ENCODE measurements at regions not wholly inside any gene's neighbourhood (a gene's known extent, or its start where the extent isn't known, plus 50 kb on each side); places are given as distances from the start of the nearest gene placed in this dataset.
A peak's percentile ranks its signal among the peaks of the same experiment; 100 is the strongest.

- DNase-seq, result no peak
Measured at GRCh38 chrX:11953615-11954014, 184.7 kb upstream of the FRMPD4 start.

GRCh38 chrX:11954176-11954575 is 184.1 kb upstream of the FRMPD4 start:
- no peak for DNase-seq

GRCh38 chrX:11960031-11960430 is 178.2 kb upstream of the FRMPD4 start:
- DNase-seq, result no peak

- DNase-seq, result no peak
Measured at GRCh38 chrX:11965436-11965835, 172.8 kb upstream of the FRMPD4 start.

GRCh38 chrX:11967986-11968869 is 170.0 kb upstream of the FRMPD4 start:
- DNase-seq, result no peak

- no peak for DNase-seq
Measured at GRCh38 chrX:11968991-11969390, 169.3 kb upstream of the FRMPD4 start.

- DNase-seq, result no peak
Measured at GRCh38 chrX:11970578-11971359, 167.5 kb upstream of the FRMPD4 start.

GRCh38 chrX:11976663-11977062 is 161.6 kb upstream of the FRMPD4 start:
- DNase-seq, result no peak

- no peak for DNase-seq
Measured at GRCh38 chrX:11992271-11992670, 146.0 kb upstream of the FRMPD4 start.

GRCh38 chrX:11995146-11995545 is 143.1 kb upstream of the FRMPD4 start:
- DNase-seq, result no peak

- DNase-seq, result no peak
Measured at GRCh38 chrX:11996810-11997209, 141.5 kb upstream of the FRMPD4 start.

GRCh38 chrX:11998944-11999343 is 139.3 kb upstream of the FRMPD4 start:
- DNase-seq, result no peak

- no peak for DNase-seq
Measured at GRCh38 chrX:12002876-12003275, 135.4 kb upstream of the FRMPD4 start.

GRCh38 chrX:12007881-12008280 is 130.4 kb upstream of the FRMPD4 start:
- peak in 1 of 2 experiments; percentile 17 for DNase-seq

- no peak for DNase-seq
Measured at GRCh38 chrX:12010436-12010835, 127.8 kb upstream of the FRMPD4 start.

- DNase-seq, result no peak
Measured at GRCh38 chrX:12011075-12011474, 127.2 kb upstream of the FRMPD4 start.

GRCh38 chrX:12013211-12013618 is 125.1 kb upstream of the FRMPD4 start:
- no peak for DNase-seq

GRCh38 chrX:12021698-12022097 is 116.6 kb upstream of the FRMPD4 start:
- DNase-seq, result no peak

- no peak for DNase-seq
Measured at GRCh38 chrX:12026481-12026880, 111.8 kb upstream of the FRMPD4 start.

GRCh38 chrX:12032082-12032481 is 106.2 kb upstream of the FRMPD4 start:
- DNase-seq, result no peak

GRCh38 chrX:12034741-12035140 is 103.5 kb upstream of the FRMPD4 start:
- no peak for DNase-seq

GRCh38 chrX:12042615-12043014 is 95.7 kb upstream of the FRMPD4 start:
- no peak for DNase-seq

- no peak for DNase-seq
Measured at GRCh38 chrX:12052109-12052508, 86.2 kb upstream of the FRMPD4 start.

GRCh38 chrX:12058087-12058486 is 80.2 kb upstream of the FRMPD4 start:
- DNase-seq, result no peak

Measured in activated T-cell treated with anti-CD3 and anti-CD28 coated beads, Interleukin-2, amount 50 U/mL, for 48 hours (primary cell).